ENCODE measurements at regions not wholly inside any gene's neighbourhood (a gene's known extent, or its start where the extent isn't known, plus 50 kb on each side); places are given as distances from the start of the nearest gene placed in this dataset.

DNA sequence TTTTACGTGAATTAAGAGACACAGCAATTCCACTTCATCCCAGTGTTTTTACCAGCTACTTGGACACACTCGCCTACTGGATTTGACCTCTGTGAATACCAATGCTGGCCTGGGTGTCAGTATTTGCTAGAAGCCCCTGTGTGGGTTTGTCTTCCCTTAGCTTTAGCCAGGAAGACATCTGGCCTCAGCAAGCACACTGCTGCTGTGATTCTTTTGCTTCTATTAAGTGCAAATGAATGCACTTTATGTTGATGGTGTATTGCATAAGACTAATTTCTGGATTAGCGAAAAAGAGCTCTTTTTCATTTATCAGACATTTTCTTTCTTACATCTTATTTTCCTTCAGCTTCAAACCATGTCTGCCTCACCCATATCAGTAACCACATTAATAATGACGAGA lies 140.0 kb downstream of the CHRM3 start:
- H3K4me2 ChIP-seq (ENCODE audit: extremely low read depth, insufficient read depth, low read length), result no peak overlapping the region
- no peaks in the 10 kb centered on the region for H4K20me1 ChIP-seq (ENCODE audit: control insufficient read depth, extremely low read depth, insufficient read depth, low read length)
- no peaks in the 10 kb centered on the region for H3K27me3 ChIP-seq (ENCODE audit: control insufficient read depth, insufficient read depth, low read length)
- no peaks in the 10 kb centered on the region for H3K4me1 ChIP-seq (ENCODE audit: control insufficient read depth, extremely low read depth, insufficient read depth, low read length)
- TF ChIP-seq, protein P1, sequence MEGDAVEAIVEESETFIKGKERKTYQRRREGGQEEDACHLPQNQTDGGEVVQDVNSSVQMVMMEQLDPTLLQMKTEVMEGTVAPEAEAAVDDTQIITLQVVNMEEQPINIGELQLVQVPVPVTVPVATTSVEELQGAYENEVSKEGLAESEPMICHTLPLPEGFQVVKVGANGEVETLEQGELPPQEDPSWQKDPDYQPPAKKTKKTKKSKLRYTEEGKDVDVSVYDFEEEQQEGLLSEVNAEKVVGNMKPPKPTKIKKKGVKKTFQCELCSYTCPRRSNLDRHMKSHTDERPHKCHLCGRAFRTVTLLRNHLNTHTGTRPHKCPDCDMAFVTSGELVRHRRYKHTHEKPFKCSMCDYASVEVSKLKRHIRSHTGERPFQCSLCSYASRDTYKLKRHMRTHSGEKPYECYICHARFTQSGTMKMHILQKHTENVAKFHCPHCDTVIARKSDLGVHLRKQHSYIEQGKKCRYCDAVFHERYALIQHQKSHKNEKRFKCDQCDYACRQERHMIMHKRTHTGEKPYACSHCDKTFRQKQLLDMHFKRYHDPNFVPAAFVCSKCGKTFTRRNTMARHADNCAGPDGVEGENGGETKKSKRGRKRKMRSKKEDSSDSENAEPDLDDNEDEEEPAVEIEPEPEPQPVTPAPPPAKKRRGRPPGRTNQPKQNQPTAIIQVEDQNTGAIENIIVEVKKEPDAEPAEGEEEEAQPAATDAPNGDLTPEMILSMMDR (conservative IDR thresholded peaks at IDR 0.05 in 1 of 2, IDR thresholded peaks at IDR 0.05 in 1 of 2; ENCODE audit: low read depth in 1 of 2, low read length in 2 of 2), result no peak
- no peak for TF ChIP-seq EZH2 (IDR thresholded peaks at IDR 0.05; ENCODE audit: low read length, missing control alignments)
- no peak for DNase-seq (ENCODE audit: low read depth in 2 of 2)
- H3K4me3 ChIP-seq (replicated peaks in 1 of 4; ENCODE audit: control extremely low read depth in 1 of 4, insufficient read depth in 1 of 4, low read depth in 3 of 4, low read length in 4 of 4), result no peak overlapping the region
- no peak overlapping the region for H2AFZ ChIP-seq (ENCODE audit: low read length)
- H3K79me2 ChIP-seq (ENCODE audit: control insufficient read depth, insufficient read depth, low read length), result no peaks in the 10 kb centered on the region
- H3K36me3 ChIP-seq (ENCODE audit: control insufficient read depth, insufficient read depth, low read length), result no peaks in the 10 kb centered on the region
- H3K9ac ChIP-seq (ENCODE audit: insufficient read depth, low read length), result no peak overlapping the region
- no peak overlapping the region for H3K27ac ChIP-seq (ENCODE audit: insufficient read depth, low read length)
- H3K9me3 ChIP-seq (ENCODE audit: control insufficient read depth, insufficient read depth, low read depth, low read length), result no peaks in the 10 kb centered on the region

DNA sequence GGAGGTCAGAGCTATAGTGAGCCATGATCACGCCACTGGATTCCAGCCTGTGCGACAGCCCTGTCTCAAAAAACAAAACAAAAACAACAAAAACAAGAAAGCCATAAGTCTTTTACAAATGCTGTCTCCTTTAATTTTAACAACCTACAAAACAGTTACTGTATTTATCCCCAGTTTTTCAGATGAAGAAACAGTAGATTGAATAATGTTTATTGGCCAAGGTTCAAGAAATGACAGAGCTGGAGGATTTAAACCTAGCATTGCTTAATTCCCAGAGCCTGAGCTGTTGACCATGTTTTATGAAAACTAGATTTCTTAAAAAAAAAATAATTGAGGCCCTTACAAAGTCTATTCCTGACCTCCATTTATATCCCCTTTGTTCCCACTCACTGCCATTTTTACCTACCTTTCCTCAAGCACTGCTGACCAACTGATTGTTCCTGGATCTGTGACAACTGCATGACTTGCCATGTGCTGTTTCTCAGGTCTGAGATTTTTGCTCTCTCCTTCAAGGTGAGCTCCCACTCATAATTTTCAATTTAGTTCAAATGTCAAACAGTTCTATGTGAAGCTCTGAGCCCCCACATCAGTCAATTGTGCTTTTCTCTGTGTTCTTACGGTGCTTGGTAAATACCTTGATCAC lies 140.8 kb downstream of the CHRM3 start:
- no peaks in the 10 kb centered on the region for H4K20me1 ChIP-seq (ENCODE audit: control insufficient read depth, extremely low read depth, insufficient read depth, low read length)
- H2AFZ ChIP-seq (ENCODE audit: low read length), result no peak overlapping the region
- no peak overlapping the region for H3K4me2 ChIP-seq (ENCODE audit: extremely low read depth, insufficient read depth, low read length)
- TF ChIP-seq, protein P1 (conservative IDR thresholded peaks at IDR 0.05 in 1 of 2, IDR thresholded peaks at IDR 0.05 in 1 of 2; ENCODE audit: low read depth in 1 of 2, low read length in 2 of 2), result no peak
- no peak for TF ChIP-seq EZH2 (IDR thresholded peaks at IDR 0.05; ENCODE audit: low read length, missing control alignments)
- H3K27me3 ChIP-seq (ENCODE audit: control insufficient read depth, insufficient read depth, low read length), result no peaks in the 10 kb centered on the region
- no peak for DNase-seq (ENCODE audit: low read depth in 2 of 2)
- H3K79me2 ChIP-seq (ENCODE audit: control insufficient read depth, insufficient read depth, low read length), result no peaks in the 10 kb centered on the region
- H3K9ac ChIP-seq (ENCODE audit: insufficient read depth, low read length), result no peak overlapping the region
- no peak overlapping the region for H3K4me3 ChIP-seq (replicated peaks in 1 of 4; ENCODE audit: control extremely low read depth in 1 of 4, insufficient read depth in 1 of 4, low read depth in 3 of 4, low read length in 4 of 4)
- no peak overlapping the region for H3K27ac ChIP-seq (ENCODE audit: insufficient read depth, low read length)
- no peaks in the 10 kb centered on the region for H3K36me3 ChIP-seq (ENCODE audit: control insufficient read depth, insufficient read depth, low read length)
- H3K9me3 ChIP-seq (ENCODE audit: control insufficient read depth, insufficient read depth, low read depth, low read length), result no peaks in the 10 kb centered on the region
- no peaks in the 10 kb centered on the region for H3K4me1 ChIP-seq (ENCODE audit: control insufficient read depth, extremely low read depth, insufficient read depth, low read length)

DNA sequence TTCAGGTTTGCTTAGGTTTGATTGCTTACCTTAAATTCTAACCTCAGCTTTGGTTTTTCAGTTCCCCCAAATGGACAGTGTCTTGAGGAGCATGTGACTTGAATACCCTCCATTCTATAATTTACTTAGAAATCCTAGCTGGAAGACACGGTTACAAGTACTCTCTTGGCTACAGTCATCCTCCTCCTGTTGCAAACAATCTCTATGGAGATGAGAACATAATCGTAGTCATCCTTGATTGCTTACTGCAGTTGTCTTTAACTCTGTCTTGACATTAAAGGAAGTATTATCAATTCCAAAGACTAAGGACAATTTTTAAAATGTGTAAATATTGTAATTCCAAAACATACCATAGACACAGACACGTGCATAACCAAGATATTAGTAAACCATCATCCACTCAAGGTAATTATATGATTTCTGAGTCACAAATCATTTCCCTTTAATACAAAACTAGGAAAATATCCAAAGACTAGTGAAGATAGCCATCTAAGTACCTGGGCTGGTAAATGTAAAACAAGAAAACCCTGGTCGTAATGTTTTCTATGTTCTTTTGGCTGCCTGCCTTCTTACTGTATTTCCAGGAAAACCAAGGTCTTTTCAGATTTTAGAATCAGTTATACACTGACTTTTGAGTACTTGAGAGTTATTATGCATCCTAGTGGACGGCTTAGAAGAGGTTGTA lies 149.9 kb downstream of the CHRM3 start:
- no peak overlapping the region for H3K9ac ChIP-seq (ENCODE audit: insufficient read depth, low read length)
- no peaks in the 10 kb centered on the region for H3K27me3 ChIP-seq (ENCODE audit: control insufficient read depth, insufficient read depth, low read length)
- H4K20me1 ChIP-seq (ENCODE audit: control insufficient read depth, extremely low read depth, insufficient read depth, low read length), result no peaks in the 10 kb centered on the region
- H3K4me3 ChIP-seq (replicated peaks in 1 of 4; ENCODE audit: control extremely low read depth in 1 of 4, insufficient read depth in 1 of 4, low read depth in 3 of 4, low read length in 4 of 4), result no peak overlapping the region
- no peaks in the 10 kb centered on the region for H3K79me2 ChIP-seq (ENCODE audit: control insufficient read depth, insufficient read depth, low read length)
- H3K36me3 ChIP-seq (ENCODE audit: control insufficient read depth, insufficient read depth, low read length), result no peaks in the 10 kb centered on the region
- H2AFZ ChIP-seq (ENCODE audit: low read length), result no peak overlapping the region
- H3K9me3 ChIP-seq (ENCODE audit: control insufficient read depth, insufficient read depth, low read depth, low read length), result no peaks in the 10 kb centered on the region
- DNase-seq (ENCODE audit: low read depth in 2 of 2), result no peak
- TF ChIP-seq, protein P1 (conservative IDR thresholded peaks at IDR 0.05 in 1 of 2, IDR thresholded peaks at IDR 0.05 in 1 of 2; ENCODE audit: low read depth in 1 of 2, low read length in 2 of 2), result no peak
- no peak for TF ChIP-seq EZH2 (IDR thresholded peaks at IDR 0.05; ENCODE audit: low read length, missing control alignments)
- H3K27ac ChIP-seq (ENCODE audit: insufficient read depth, low read length), result no peak overlapping the region
- no peak overlapping the region for H3K4me2 ChIP-seq (ENCODE audit: extremely low read depth, insufficient read depth, low read length)
- H3K4me1 ChIP-seq (ENCODE audit: control insufficient read depth, extremely low read depth, insufficient read depth, low read length), result no peaks in the 10 kb centered on the region
